ENCODE measurements at regions not wholly inside any gene's neighbourhood (a gene's known extent, or its start where the extent isn't known, plus 50 kb on each side); places are given as distances from the start of the nearest gene placed in this dataset.

DNA sequence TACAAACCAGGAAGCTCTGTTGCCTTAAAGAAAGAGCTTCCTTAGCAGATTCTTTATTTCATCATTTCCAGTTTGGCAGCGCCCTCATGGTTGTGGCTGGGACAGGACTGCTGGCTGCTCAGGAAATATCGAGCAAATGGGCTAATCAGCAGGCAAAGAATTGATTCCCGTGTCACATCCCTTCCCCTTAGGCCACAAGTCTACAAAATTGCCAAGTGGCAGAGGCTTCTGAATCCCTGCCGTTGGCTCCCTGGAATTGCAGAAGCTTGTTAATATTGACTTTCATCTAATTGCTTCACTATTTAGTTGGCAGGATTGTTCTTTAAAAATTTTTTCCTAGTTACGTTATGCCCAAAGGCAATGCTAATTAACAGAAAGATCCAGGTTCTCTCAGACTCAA lies 456.3 kb upstream of the ERCC4 start:
- WGBS, 2 donors = 77 to 85% methylated on average over 5 of the region's 5 CpGs
- no peak for DNase-seq
- Histone ChIP-seq H3K27me3 (no peaks in the 10 kb centered on the region), H3K4me1 (no peaks in the 10 kb centered on the region), H3K9me3 (no peaks in the 10 kb centered on the region), H3K4me3 (no peak overlapping the region), H3K36me3 (ENCODE audit: low read depth, missing control alignments) (no peaks in the 10 kb centered on the region), H3K27ac (no peak overlapping the region)
- no peak for TF ChIP-seq POLR2A (IDR thresholded peaks at IDR 0.05)
- TF ChIP-seq, protein P1, sequence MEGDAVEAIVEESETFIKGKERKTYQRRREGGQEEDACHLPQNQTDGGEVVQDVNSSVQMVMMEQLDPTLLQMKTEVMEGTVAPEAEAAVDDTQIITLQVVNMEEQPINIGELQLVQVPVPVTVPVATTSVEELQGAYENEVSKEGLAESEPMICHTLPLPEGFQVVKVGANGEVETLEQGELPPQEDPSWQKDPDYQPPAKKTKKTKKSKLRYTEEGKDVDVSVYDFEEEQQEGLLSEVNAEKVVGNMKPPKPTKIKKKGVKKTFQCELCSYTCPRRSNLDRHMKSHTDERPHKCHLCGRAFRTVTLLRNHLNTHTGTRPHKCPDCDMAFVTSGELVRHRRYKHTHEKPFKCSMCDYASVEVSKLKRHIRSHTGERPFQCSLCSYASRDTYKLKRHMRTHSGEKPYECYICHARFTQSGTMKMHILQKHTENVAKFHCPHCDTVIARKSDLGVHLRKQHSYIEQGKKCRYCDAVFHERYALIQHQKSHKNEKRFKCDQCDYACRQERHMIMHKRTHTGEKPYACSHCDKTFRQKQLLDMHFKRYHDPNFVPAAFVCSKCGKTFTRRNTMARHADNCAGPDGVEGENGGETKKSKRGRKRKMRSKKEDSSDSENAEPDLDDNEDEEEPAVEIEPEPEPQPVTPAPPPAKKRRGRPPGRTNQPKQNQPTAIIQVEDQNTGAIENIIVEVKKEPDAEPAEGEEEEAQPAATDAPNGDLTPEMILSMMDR (IDR thresholded peaks at IDR 0.05) = no peak
- intact Hi-C loops (cut with DNase I; ENCODE audit: low total_unique reads) = no loop called here

DNA sequence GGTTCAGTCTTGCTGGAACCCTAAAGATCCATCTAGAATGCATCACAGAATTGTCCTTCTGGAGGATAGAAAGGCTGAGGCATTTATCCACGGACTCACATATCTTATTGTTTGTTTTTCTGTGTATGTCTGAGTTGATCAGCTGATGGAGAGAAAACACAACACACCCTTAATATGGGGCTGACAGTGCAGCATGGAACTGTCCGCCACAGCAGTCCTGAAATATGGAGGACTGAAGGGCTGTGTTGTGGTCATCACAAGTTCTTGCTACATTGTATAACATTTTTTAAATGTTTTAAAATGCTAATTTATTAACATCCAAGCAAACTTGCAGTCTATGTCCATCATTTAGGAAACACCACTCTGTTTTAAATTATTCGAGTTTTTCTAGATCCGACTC lies 448.9 kb upstream of the ERCC4 start:
- Histone ChIP-seq H3K9me3 (no peaks in the 10 kb centered on the region), H3K36me3 (ENCODE audit: low read depth, missing control alignments) (no peaks in the 10 kb centered on the region), H3K27me3 (no peaks in the 10 kb centered on the region), H3K27ac (no peak overlapping the region), H3K4me3 (no peak overlapping the region), H3K4me1 (no peaks in the 10 kb centered on the region)
- DNase-seq = no peak
- 68 to 72% methylated on average over 4 of the region's 4 CpGs for WGBS, 2 donors
- TF ChIP-seq, protein P1 (IDR thresholded peaks at IDR 0.05) = no peak
- no peak for TF ChIP-seq POLR2A (IDR thresholded peaks at IDR 0.05)
- intact Hi-C loops (cut with DNase I; ENCODE audit: low total_unique reads) = no loop called here

DNA sequence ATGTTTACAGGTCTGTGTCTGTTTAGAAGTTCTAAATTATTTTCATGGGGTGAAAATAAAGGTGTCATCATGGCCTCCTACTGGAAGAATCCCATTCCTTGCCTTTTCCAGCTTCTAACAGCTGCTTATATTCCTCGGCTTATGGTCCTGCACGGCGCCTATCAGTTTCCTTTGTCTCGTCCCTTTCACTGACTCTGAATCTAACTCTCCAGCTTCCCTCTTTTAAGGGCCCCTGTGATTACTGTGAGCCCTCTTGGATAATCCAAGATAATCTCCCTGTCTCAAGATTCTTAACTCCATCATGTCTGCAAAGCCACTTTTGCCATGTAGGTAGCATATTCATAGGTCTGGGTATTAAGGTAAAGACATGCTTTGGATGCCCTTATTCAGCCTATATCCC lies 441.0 kb upstream of the ERCC4 start:
- Histone ChIP-seq H3K9me3 (no peaks in the 10 kb centered on the region), H3K4me3 (no peak overlapping the region), H3K27me3 (no peaks in the 10 kb centered on the region), H3K27ac (no peak overlapping the region), H3K36me3 (ENCODE audit: low read depth, missing control alignments) (no peaks in the 10 kb centered on the region), H3K4me1 (no peaks in the 10 kb centered on the region)
- WGBS, 2 donors = 88 to 94% methylated on average over 4 of the region's 4 CpGs
- DNase-seq = no peak
- intact Hi-C loops (cut with DNase I; ENCODE audit: low total_unique reads) = no loop called here
- no peak for TF ChIP-seq POLR2A (IDR thresholded peaks at IDR 0.05)
- TF ChIP-seq, protein P1 (IDR thresholded peaks at IDR 0.05) = no peak

DNA sequence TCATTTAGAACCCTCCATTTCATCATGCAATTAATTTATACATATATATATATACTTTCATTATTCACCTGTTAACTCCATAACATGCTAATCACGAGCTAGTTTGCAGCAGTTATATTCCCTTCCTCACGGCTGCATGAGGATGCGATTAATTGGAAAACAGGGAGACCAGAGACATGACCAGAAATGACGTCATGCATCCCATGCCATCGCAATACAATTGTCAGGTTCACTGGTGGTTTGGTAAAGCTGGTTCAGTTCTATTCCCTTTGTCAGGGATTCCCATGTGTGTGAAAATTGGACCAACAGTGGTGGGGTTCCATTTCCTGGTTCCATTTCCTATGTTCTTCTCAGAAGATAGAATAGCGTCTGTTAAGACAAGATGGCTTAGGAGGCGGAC lies 440.4 kb upstream of the ERCC4 start:
- Histone ChIP-seq H3K27me3 (no peaks in the 10 kb centered on the region), H3K4me3 (no peak overlapping the region), H3K27ac (no peak overlapping the region), H3K9me3 (no peaks in the 10 kb centered on the region), H3K4me1 (no peaks in the 10 kb centered on the region), H3K36me3 (ENCODE audit: low read depth, missing control alignments) (no peaks in the 10 kb centered on the region)
- intact Hi-C loops (cut with DNase I; ENCODE audit: low total_unique reads) = no loop called here
- 90 to 92% methylated on average over 7 of the region's 7 CpGs for WGBS, 2 donors
- TF ChIP-seq, protein P1 (IDR thresholded peaks at IDR 0.05) = no peak
- TF ChIP-seq POLR2A (IDR thresholded peaks at IDR 0.05) = no peak
- DNase-seq = no peak

DNA sequence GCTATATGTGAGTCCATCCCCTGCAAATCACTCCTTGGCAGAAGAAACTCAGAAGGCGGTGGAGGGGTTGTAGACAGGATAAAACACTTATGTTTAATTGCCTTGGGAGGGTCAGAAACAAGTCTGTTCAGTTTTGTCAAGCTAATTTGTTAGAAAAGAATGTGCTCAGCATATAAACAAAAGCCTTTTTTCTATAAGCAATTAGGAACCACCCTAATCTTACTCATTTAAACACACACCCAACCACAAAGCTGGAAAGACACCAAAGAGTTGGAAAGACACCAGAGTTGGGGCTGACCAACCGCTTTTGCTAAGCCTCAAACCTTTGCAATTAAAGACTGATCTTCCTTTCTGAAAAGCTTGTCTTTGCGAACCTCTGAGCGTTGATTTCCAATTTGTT lies 439.2 kb upstream of the ERCC4 start:
- intact Hi-C loops (cut with DNase I; ENCODE audit: low total_unique reads) = no loop called here
- no peak for DNase-seq

More for the DNA sequence above, 439.2 kb upstream of the ERCC4 start:
- Histone ChIP-seq H3K4me3 (no peak overlapping the region), H3K4me1 (no peaks in the 10 kb centered on the region), H3K9me3 (no peaks in the 10 kb centered on the region), H3K27me3 (no peaks in the 10 kb centered on the region), H3K36me3 (ENCODE audit: low read depth, missing control alignments) (no peaks in the 10 kb centered on the region), H3K27ac (no peak overlapping the region)
- no peak for TF ChIP-seq POLR2A (IDR thresholded peaks at IDR 0.05)
- TF ChIP-seq, protein P1 (IDR thresholded peaks at IDR 0.05) = no peak
- 45 to 51% methylated on average over 4 of the region's 4 CpGs for WGBS, 2 donors
